ENCODE measurements at regions not wholly inside any gene's neighbourhood (a gene's known extent, or its start where the extent isn't known, plus 50 kb on each side); places are given as distances from the start of the nearest gene placed in this dataset.

- CTCF ChIA-PET = no interaction called here
- no peak overlapping the region for H3K27ac ChIP-seq (ENCODE audit: extremely low read depth, low read depth, low read length)
- POLR2A ChIA-PET = no interaction called here
Measured at GRCh38 chr22:44424867-44425693, 73.0 kb downstream of the RTL6 start.

GRCh38 chr22:44424359-44424682 is 73.7 kb downstream of the RTL6 start:
- H3K9me3 ChIP-seq (ENCODE audit: control insufficient read depth, insufficient read depth, low read depth, low read length) = no peaks in the 10 kb centered on the region
- ChIA-PET POLR2A (no interaction called here), CTCF (no interaction called here)
- H3K27ac ChIP-seq (ENCODE audit: extremely low read depth, low read depth, low read length) = no peak overlapping the region
- H3K4me1 ChIP-seq (ENCODE audit: control insufficient read depth, insufficient read depth, low read length) = no peaks in the 10 kb centered on the region
- H3K36me3 ChIP-seq (ENCODE audit: control insufficient read depth in 2 of 2, insufficient read depth in 1 of 2, low read length in 2 of 2) = no peaks in the 10 kb centered on the region
- H3K4me3 ChIP-seq (ENCODE audit: low read depth, low read length) = no peak overlapping the region
- no peak for TF ChIP-seq ZNF692 (tag by site-specific recombination; IDR thresholded peaks at IDR 0.05)
- no peak for TF ChIP-seq MEIS1 (CRISPR knock-in tag; IDR thresholded peaks at IDR 0.05; ENCODE audit: borderline replicate concordance)
- TF ChIP-seq ZNF132 (tag by site-specific recombination; IDR thresholded peaks at IDR 0.05; ENCODE audit: borderline replicate concordance) = no peak
- TF ChIP-seq ZNF302 (tag by site-specific recombination; IDR thresholded peaks at IDR 0.05; ENCODE audit: low read depth) = no peak
- TF ChIP-seq ZBTB26 (tag by site-specific recombination; optimal IDR thresholded peaks at IDR 0.05) = no peak
- TF ChIP-seq GLI4 (tag by site-specific recombination; IDR thresholded peaks at IDR 0.05) = no peak

More at GRCh38 chr22:44424867-44425693, 73.0 kb downstream of the RTL6 start:
- Histone ChIP-seq H3K36me3 (ENCODE audit: control insufficient read depth in 2 of 2, insufficient read depth in 1 of 2, low read length in 2 of 2) (no peaks in the 10 kb centered on the region), H3K4me1 (ENCODE audit: control insufficient read depth, insufficient read depth, low read length) (no peaks in the 10 kb centered on the region), H3K4me3 (ENCODE audit: low read depth, low read length) (no peak overlapping the region), H3K9me3 (ENCODE audit: control insufficient read depth, insufficient read depth, low read depth, low read length) (no peaks in the 10 kb centered on the region)
- no peak for TF ChIP-seq KLF8 (tag by site-specific recombination; IDR thresholded peaks at IDR 0.05)
- TF ChIP-seq ZIC2 (tag by site-specific recombination; IDR thresholded peaks at IDR 0.05) = peak; percentile 19; the same call in 1 of the 2 replicates

GRCh38 chr22:44423556-44424358 is 74.3 kb downstream of the RTL6 start:
- ChIA-PET CTCF (no interaction called here), POLR2A (no interaction called here)
- Histone ChIP-seq H3K4me3 (ENCODE audit: low read depth, low read length) (no peak overlapping the region), H3K27ac (ENCODE audit: extremely low read depth, low read depth, low read length) (no peak overlapping the region), H3K36me3 (ENCODE audit: control insufficient read depth in 2 of 2, insufficient read depth in 1 of 2, low read length in 2 of 2) (no peaks in the 10 kb centered on the region), H3K4me1 (ENCODE audit: control insufficient read depth, insufficient read depth, low read length) (no peaks in the 10 kb centered on the region), H3K9me3 (ENCODE audit: control insufficient read depth, insufficient read depth, low read depth, low read length) (no peaks in the 10 kb centered on the region)
- TF ChIP-seq EGR2 (tag by site-specific recombination; IDR thresholded peaks at IDR 0.05; ENCODE audit: low read depth) (peak; percentile 82), ZNF146 (tag by site-specific recombination; IDR thresholded peaks at IDR 0.05) (no peak), ZNF324 (tag by site-specific recombination; IDR thresholded peaks at IDR 0.05) (no peak), ZNF843 (tag by site-specific recombination; IDR thresholded peaks at IDR 0.05) (no peak), ZIC2 (tag by site-specific recombination; IDR thresholded peaks at IDR 0.05) (0 out of 2 replicates have a peak, but pooled peaks have one; percentile 7), ZFHX2 (tag by site-specific recombination; conservative IDR thresholded peaks at IDR 0.05) (peak; percentile 70), PRDM1 (tag by site-specific recombination; IDR thresholded peaks at IDR 0.05) (no peak), ZNF24 (tag by site-specific recombination; IDR thresholded peaks at IDR 0.05) (no peak), ZBTB26 (tag by site-specific recombination; optimal IDR thresholded peaks at IDR 0.05) (no peak)
